Umbilical cord (tissue), 1 donor: ENCODE measurements at regions not wholly inside any gene's neighbourhood (a gene's known extent, or its start where the extent isn't known, plus 50 kb on each side); places are given as distances from the start of the nearest gene placed in this dataset.

Experiments used
- DNase-seq: peaks from one replicate; pipeline ENCODE4 v3.0.0-alpha.2; 2015; ENCODE audit warnings: low spot score

DNA sequence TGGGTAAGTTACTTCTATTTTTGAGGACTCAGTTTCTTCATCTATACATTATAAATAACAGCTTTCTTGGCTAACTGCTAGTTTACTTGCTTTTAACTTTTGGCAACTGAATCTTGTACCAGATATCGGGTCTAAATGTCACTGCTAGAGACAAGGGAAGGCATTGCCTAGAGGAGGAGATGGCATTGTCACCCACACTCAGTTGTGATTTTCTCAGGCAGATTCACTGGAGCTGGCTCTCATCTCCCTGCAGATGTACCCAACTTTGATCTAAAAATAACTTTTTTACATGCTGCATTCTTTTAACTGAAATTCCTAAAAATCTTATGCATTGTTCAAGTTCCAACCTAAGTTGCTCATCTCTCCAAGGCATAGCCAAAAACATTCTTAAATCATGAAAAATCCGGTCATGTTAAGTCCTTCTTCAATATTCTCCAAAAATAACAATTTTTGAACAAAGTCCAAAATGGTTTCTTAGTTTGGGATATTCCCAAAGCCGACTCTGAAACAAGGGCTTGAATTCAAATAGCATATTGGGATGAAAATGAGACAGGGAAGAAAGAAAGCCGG is 469.0 kb upstream of the BOD1L1 start:
- no peak for DNase-seq

DNA sequence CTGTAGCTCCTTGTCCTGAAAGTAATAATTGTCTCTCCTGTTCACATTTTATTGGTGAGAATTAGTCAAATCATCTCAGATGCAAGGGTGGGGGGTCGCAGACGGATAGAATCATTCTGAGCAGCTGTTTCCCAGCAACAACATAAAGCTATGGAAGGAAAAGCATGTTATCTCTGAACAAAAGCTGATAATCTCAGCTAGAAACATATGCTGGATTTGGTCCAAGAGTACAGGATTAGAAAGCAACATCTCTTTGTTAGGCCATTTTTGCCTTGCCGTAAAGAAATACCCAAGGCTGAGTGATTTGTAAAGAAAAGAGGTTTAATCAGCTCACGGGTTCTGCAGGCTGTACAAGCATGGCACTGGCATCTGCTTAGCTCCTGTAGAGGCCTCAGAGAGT is 472.8 kb upstream of the BOD1L1 start:
- DNase-seq: no peak

DNA sequence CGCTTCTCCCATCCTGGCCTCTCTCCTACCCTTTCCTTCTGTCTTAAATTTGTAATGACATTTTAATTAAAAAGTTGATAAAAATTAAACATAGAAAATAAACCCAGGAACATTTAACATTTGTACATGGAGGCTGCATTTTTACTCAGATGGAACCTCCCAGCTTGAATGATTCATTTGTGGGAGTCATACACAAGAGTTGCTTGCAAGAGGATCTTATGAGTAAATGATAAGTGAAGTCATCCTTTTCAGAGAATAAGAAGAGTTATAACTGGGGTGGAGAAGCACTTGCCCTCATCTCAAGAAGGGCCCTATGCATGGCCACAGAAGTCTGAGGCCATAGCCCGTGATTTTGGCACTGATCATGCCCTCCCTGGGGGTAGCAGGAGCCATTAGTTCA is 482.9 kb upstream of the BOD1L1 start:
- DNase-seq: no peak

DNA sequence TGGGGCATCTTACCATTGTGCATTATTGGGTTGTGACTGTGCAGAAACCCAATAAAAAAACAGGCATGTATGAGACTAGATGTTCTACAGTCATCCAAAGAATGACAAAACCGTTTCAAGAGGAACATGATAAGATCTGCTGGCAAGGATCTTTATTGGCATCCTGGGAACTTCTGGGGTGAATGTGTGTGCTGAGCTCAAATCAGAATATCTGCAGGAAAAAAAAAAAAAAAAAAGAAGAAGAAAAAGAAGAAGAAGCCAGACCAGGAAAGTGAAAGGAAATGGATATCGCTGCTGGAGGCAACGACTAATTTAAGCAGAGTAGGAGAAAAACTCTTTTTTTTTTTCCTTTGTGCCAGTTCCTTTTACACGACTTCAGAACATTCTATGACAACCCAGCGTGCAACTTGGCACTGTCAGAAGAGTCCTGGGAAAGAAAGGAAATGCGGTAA is 484.2 kb upstream of the BOD1L1 start:
- peak; percentile 18 for DNase-seq

DNA sequence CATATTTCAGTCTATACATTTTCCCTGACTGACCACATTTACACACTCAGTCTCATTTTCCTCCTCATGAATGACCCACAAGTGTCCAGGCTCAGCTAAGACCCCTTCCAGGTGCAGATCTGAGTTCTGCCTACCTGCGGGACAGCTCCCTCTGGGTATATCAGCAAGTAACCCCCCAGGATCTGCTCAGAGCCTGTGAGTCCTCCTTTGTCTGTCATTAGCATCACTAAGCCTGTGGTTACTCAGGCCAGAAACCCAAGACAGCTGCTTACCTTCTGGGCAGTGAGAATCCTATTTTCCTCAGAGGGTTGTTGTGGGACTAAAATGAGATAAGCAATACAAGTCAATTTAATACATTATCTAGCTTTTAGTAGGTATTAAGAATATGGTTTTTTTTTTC is 487.6 kb upstream of the BOD1L1 start:
- no peak for DNase-seq

DNA sequence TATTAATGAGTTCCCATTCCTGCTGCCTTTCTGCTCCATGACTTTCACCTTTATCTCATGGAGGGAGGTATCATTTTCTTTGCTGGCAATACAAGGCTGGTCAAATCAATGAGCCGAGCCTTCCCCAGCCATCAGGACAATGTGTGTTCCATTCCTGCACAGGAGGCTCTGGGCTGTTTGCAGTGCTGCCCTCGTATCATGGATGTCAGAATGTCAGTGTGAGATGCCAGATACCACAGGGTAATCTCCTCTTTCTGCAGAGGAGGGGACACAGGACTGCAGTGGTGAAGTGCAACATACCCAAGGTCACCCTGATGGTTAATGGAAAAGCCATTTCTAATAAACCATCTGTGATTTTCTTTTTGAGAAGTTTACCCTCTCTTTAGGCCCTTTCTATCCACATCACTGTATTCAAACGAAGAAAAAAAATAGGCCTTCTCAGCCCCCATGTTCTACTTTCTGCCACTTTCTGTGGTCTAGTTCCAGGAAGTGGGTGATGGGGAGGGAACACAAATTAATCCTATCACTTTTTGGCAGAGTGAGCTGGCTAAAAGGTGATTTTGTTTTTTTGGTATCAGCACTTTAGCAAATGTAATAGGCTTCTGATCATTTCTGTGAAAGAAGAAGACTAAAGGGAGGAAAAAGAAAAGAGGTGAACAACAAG is 490.2 kb upstream of the BOD1L1 start:
- no peak for DNase-seq

DNA sequence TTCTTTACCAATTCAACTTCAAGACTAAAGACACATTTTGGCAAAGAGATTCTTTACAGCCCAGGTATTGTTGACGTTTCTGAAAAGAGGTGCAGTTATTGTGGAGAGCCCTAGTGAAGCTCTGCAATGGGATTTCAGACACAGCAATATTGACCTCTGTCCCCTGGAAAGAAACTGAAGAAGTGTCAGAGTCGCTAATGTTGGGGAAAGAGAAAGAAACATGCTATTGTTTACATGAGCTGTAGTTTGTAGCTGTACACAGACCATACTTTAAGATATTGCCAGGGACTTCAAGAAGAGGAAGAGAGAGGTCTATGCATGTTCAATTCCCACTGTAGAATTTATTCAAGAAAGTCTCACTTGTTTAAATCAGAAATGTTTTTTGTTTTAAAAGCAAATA is 497.3 kb upstream of the BOD1L1 start:
- DNase-seq: no peak

DNA sequence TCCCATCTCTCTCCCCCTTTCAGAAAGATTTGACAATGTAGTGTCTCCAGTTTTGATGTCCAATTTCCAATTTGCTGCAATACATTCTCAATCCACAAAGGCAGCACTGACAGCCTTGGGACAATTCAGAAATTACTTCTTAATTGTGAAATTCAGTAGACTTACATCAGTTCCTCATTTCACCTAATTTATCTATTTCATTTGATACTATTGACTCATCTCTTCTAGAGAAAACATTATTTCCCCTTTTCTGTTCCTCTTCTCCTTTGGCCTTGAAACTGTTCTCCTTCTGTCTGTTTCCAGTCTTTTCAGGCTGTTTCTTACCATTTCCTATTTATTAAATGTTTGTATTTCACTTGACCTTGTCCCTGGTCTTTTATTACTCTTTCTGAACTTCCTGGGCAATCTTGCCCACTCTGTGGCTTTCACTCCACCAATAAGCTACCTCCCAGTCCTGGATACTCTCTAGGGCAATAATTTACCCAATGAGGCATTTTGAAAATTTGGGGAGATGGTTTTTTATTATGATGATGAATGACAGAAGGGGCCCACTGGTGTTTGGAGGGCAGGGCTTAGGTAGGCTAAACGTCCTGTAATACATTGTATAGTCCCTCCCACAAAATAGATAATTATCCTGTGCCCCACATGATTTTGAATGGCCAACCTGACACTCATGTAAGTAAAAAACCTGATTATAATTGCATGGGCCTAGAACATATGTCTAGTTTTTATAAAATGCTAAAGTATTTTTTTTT is 498.0 kb upstream of the BOD1L1 start:
- DNase-seq: peak; percentile 6

DNA sequence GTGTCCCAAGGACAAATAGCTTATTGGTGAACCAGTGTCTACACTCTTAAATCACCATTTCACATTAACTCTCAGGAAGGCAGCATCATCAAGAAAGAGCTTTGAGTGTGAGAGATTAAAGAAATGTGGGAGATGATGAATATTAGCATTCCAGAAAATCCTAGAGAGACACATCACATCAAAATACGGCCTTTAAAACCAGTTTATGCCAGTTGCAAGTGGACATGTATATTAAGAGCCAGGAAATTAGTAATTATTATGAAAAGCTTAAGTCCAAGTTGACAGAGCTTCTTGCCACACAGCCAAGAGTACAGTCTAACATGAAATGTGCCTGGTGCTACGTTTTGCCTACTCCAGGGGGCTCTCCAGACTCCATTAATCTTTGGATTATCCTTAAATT is 503.0 kb upstream of the BOD1L1 start:
- no peak for DNase-seq

DNA sequence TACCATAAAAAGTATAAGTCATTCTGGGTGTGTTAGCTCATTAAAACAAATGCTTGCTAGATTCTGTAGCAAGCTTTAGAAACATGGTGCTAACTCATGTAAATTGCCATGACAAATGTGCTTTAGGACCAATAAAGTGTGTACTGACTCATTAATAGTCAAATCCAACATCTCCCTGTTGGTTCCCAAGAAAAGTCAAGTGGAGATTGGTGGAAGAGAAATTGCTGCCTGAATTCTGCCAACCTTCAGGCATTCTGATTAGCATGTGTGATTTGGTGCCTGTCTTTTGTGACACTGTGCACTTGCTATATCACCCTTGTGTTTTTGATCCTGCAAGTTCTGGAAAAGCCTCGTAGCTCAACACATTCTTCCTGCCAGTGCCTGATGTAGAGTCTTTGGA is 503.8 kb upstream of the BOD1L1 start:
- no peak for DNase-seq

DNA sequence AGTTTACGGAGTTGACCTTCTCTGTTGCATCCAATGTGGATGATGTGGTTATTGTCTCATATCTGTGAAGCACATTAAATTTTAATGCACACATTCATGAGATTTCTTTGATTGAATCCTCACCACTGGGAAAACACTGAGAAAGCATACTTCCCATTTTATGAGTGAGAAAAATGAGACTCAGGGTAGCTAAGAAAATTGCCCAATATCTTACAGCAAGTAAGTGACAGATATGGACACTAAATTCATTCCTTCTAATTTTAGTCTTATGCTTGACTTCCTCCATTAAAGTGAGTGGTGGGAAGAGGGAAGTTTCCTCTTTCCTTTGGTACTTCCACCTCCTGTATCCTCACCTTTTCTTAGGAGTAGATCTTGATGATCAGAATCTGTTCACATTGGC is 504.8 kb upstream of the BOD1L1 start:
- no peak for DNase-seq

DNA sequence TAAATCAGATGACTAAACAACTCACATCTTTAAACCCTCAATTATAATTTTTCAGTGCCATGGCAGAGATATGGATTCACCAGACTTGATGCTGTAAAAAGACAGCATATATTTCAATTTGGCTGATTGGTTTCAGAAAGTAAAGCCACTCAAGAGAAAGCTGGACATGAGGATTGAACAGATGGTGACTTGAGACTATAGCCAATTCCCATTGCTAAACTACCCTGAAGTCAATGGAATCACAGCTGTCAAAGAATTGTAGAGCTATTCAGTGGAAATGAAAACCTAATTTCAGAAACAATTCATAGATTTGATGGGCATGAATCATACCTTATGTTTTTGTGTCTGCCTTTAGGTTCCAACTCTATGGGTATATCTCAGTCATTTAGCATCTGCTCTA is 510.6 kb upstream of the BOD1L1 start:
- no peak for DNase-seq

DNA sequence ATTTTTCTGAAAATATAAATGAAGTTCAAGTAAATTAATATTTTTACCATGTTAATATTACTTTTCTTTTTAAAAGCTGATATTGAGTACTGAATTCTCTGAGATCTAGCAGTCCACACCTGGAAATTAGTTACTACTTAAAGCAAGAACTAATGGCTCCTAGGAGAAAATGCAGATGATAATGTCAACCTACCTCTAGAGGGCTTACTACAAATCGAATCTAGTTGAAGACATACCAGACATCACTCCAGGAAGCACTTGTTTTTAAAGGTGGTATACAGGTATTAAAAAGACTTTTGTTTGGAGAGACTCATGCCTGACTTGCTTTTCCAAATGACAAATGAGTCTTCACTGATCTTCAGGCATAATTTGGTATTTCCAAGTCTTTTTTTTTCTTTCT is 516.4 kb upstream of the BOD1L1 start:
- DNase-seq: no peak

DNA sequence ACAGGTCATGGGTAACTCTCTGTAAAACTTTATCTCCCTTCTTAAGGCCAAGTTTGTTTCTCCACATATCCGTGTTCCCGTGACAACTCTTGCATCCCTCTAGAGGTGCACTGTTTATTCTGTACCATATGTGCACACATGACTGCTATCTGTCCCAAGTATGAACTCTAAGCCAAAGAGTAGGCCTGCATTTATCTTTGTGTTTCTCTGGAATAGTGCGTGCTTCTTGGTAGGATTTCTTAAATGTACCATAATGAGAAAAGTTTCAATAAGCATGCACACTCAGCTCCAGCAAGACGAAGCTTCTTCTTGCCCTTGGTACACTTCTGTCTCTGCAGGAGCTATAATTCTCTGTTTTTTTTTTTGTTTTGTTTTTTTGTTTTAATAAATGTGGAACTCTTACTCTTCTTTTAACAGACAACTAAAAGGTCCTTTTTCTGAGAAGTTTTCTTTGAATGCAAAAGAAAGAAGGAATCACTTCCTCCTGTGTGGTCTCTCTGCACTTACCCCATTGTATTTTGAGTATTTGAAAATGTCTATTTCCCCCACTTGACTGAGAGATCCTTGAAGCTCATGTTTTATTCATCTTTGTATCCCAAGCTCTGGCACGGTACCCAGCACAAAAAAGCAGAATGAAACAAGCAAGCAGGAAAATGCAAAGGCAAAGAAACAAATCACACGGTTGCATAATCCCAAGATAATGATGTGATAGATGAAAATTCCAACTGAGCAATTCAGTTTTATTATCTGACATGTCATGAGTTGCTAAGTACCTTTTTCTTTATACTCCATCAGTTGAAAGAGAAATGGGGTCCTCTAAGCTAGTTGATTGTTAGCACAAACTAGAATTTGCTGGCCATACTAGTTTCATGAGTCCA is 521.9 kb upstream of the BOD1L1 start:
- no peak for DNase-seq

DNA sequence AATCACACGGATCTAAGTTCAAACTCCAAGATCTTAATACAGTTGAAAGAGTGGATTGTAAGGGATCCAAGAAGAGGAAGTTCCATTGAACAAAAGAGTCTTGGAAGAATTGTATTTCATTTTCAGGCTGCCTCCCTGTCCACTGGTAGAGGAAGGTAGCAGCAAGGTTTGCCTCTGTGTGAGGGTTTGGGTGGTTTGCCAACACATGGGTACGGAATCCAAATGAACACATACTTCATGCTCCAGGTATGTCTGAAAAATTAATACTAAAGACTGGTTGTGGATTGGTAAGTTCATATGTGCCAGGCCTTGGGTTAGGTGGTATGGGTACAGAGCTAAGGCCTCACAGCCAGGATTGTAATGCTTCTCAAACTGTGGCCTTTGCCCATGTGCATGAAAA is 523.6 kb upstream of the BOD1L1 start:
- DNase-seq: no peak

DNA sequence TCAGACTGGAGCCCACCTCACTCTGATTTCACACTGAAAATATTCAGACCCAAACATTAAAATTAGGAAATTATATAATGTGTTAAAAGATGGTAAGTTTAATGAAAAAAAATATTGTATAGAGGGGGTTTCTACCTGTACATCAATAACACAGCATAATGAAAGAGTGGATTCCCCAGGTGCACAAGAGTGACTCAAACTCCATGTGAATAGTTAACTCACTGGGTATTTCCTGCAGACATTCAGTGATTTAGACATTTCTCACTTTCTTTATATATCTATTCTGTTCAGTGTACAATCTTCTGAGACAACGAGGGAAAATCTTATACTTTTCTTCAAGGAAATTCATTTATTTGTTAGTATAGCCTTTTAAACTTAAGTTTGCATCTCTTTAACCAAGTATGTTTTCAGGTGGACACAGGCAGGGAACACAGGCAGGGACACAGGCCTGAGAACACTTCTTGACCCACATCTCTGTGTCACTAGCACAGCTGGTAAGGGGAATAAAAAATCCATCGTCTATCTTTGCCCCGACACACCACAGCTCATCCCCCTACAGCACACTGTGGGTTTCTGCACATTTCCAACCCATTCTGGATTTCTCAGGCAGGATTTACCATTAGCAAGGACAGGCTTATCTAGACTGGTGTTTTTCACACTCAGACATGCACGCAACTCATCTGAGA is 525.5 kb upstream of the BOD1L1 start:
- DNase-seq: no peak

DNA sequence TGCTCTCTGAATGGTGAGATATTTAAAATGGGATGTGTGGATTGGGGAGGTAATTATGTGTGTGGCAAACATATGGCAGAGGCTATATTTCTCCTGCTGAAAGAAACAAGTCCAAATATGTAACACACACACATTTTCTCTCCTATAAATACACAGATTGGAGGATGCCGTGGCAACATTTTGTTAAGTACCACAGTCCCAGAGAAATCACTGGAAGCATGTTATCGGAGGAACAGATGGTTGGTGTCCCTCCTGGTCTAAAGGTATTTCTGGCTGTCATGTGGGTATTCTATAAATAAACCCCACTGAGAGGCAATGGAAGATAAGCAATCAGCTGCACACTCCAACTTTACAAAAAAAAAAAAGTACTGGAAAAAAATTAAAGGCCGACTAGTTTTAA is 528.3 kb upstream of the BOD1L1 start:
- no peak for DNase-seq

DNA sequence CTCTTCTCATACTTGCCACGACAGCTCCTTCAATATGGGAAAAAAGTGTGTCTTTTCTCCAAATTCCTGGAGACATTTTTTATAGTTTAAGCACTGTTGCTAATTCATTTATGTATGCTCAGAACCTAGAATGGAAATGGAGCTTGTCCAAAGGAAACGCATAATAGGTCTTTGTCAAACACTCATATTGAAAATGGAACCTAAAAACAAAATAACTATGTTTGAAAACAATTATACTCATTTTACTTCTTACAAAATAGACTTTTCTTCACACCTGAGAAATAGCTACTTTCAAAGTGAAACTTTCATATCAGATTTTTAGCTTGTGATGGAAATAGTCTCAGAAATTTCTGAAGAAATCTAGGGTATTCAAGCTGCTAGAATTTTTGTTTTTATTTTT is 529.7 kb upstream of the BOD1L1 start:
- DNase-seq: no peak

DNA sequence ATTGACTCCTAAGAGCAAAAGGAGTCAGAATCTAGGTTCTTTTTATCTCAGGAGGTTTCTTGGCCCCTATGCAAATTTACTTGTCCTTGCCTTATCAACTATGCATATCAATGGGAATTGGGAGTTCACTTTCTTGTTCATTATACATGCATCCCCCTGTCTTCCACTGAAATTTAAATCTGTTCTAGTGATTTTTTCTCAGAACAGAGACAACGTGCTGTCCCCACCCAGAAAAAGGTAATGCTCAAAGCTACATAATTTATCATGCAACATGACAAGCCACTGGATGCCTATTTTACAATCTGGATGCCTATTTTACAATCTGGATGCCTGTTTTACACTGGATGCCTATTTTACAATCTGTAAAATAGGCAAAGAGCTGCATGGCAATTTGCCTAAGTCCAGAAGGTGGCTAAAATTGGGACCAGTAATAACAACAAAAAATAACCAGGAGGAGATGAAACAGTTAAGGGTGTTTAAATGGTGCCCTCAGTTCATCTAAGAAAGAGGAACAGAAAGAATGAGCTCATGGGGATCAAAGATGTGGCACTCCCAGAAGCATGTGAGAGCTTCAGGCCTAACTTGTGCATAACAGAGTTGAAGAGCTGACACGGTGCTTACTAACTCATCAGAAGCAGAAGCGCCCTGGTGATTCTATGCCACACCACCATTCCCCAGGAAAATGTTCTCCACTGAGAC is 537.8 kb upstream of the BOD1L1 start:
- DNase-seq: peak; percentile 18

DNA sequence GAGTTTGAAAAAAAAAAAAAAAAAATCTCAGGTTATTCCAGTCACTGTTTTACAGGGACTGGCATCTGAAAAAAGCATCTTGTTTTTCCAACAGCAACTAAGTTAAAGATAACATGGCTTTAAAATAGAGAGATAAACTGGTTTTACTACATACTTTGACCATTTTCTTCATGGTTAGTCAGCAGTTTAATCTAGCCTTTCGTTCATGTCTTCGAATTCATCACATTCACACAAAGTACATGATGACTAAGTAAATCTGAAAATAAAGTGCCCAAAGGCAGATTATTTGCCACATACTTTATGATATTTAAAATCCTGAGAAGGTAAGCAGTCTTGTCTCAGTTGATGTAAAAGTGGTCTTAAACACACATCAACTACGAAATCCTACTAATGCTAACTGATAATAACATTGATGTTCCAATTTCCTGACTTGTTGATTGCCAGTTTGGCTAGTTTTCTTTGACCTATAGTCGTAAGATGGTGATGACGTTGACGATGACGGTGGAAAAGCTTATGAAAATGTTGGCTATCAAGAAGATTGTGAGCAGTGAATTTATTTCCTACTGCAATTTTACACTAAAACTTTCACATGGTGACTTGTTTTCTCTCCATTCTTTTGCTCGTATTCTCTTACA is 540.5 kb upstream of the BOD1L1 start:
- DNase-seq: no peak
